ENCODE measurements at regions not wholly inside any gene's neighbourhood (a gene's known extent, or its start where the extent isn't known, plus 50 kb on each side); places are given as distances from the start of the nearest gene placed in this dataset. TPM values are rescaled to one million over a fixed set of nuclear protein-coding genes. Genes with fewer than 3 reads are reported as not detected.

DNA sequence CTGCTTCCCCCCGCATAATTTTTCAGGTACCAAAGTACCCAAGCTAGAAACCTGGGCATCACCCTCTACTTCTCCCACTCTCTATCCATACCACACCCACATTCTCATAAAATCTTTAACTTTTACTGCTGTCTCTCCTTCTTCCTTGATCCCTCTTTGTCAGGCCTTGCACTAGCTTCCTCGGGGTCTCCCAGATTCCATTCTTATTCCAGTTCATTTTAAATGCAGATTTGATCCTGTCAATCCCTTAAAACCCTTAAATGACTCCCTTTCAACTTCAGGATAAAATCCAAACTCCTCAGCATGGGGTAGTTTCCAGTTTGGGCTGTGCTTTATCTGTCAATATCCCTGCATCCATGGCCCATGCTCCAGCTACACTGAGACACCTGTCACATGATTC, 343.5 kb downstream of the PBX1 start:
- no peak overlapping the region for H3K4me3 ChIP-seq (ENCODE audit: low read depth, low read length)
- no peaks in the 10 kb centered on the region for H3K27me3 ChIP-seq (ENCODE audit: control insufficient read depth, insufficient read depth, low read length)
- ChIA-PET POLR2A (no interaction called here), CTCF (no interaction called here)
- H3K36me3 ChIP-seq (ENCODE audit: control insufficient read depth, insufficient read depth, low read length), result no peaks in the 10 kb centered on the region
- no peak for DNase-seq (ENCODE audit: low read depth)
- TF ChIP-seq, protein P1, sequence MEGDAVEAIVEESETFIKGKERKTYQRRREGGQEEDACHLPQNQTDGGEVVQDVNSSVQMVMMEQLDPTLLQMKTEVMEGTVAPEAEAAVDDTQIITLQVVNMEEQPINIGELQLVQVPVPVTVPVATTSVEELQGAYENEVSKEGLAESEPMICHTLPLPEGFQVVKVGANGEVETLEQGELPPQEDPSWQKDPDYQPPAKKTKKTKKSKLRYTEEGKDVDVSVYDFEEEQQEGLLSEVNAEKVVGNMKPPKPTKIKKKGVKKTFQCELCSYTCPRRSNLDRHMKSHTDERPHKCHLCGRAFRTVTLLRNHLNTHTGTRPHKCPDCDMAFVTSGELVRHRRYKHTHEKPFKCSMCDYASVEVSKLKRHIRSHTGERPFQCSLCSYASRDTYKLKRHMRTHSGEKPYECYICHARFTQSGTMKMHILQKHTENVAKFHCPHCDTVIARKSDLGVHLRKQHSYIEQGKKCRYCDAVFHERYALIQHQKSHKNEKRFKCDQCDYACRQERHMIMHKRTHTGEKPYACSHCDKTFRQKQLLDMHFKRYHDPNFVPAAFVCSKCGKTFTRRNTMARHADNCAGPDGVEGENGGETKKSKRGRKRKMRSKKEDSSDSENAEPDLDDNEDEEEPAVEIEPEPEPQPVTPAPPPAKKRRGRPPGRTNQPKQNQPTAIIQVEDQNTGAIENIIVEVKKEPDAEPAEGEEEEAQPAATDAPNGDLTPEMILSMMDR (IDR thresholded peaks at IDR 0.05; ENCODE audit: insufficient read depth, low read depth, low read length), result no peak

Small RNAs in the stretch of these regions (small RNA-seq; reads per million reads assigned to genes)
- gene RNU6-755P (ENCODE audit: insufficient read length, low read depth, low replicate concordance), result not detected

Measured in BJ (cell line).